Mononuclear cell (primary cell): ENCODE measurements at regions not wholly inside any gene's neighbourhood (a gene's known extent, or its start where the extent isn't known, plus 50 kb on each side); places are given as distances from the start of the nearest gene placed in this dataset.

Source experiments
- H3K27me3 ChIP-seq: 2 replicates; pipeline ENCODE4 v1.6.0; 2011; ENCODE audit warnings: low read length, control low read depth; ENCODE audit not compliant: insufficient read depth
- H3K4me1 ChIP-seq: 2 replicates; pipeline ENCODE4 v1.5.1; 2011; ENCODE audit warnings: mild to moderate bottlenecking, low read length, control low read depth; ENCODE audit not compliant: insufficient read depth
- H3K4me3 ChIP-seq: 2 replicates; pipeline ENCODE4 v1.5.1; 2011; ENCODE audit warnings: mild to moderate bottlenecking, low read length, moderate library complexity
- H3K9me3 ChIP-seq: 2 replicates; pipeline ENCODE4 v1.5.1; 2011; ENCODE audit warnings: low read depth, mild to moderate bottlenecking, control low read depth, low read length

GRCh38 chr15:39172380-39173281 lies 408.2 kb upstream of the THBS1 start:
- Histone ChIP-seq H3K4me1 (no peaks in the 10 kb centered on the region), H3K27me3 (peaks cover 5% of the 10 kb centered on the region), H3K9me3 (no peaks in the 10 kb centered on the region), H3K4me3 (no peak overlapping the region)

- Histone ChIP-seq H3K27me3 (peaks cover 5% of the 10 kb centered on the region), H3K4me1 (no peaks in the 10 kb centered on the region), H3K4me3 (no peak overlapping the region), H3K9me3 (no peaks in the 10 kb centered on the region)
Observed at GRCh38 chr15:39173426-39173825, 407.5 kb upstream of the THBS1 start.

GRCh38 chr15:39174332-39174731 lies 406.5 kb upstream of the THBS1 start:
- H3K27me3 ChIP-seq = no peaks in the 10 kb centered on the region
- H3K9me3 ChIP-seq = no peaks in the 10 kb centered on the region
- no peaks in the 10 kb centered on the region for H3K4me1 ChIP-seq
- no peak overlapping the region for H3K4me3 ChIP-seq

DNA sequence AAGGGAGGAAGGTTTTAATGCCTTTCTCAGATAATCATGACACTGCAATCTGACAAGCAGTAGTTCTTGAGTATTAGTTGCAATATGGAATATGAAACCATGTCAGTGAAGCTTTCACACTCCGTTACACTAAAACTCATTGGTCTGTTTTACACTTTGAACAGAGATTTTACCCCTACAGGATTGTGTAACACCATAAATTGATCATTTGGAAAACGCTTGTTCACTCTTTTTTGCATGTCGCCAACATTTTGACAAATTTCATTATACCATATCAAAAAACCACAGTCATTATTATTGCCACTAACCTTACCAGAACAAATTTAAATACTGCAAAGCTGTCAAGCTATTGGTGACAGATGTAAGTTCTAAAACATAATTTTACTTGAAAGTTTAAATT lies 404.8 kb upstream of the THBS1 start:
- no peaks in the 10 kb centered on the region for H3K9me3 ChIP-seq
- H3K4me1 ChIP-seq = no peaks in the 10 kb centered on the region
- no peak overlapping the region for H3K4me3 ChIP-seq
- no peaks in the 10 kb centered on the region for H3K27me3 ChIP-seq

DNA sequence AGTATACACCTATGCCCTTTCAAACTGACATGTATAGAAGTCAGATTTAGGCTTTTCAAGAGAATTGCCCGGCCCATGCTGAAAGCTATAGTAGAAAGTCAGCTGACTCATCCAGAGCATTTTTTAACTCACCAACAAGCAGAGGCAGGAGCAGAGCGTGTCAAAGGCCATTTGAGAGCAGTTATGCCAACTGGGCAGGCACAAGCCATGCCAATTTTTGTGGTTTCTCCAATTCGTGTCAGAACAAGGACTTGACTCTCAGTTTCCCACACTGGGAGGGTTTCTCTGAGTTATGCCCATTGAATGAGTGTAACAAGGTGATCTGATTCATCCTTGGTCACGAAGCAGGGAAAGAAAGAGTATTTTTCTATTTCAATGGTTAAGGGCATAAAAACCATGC lies 403.3 kb upstream of the THBS1 start:
- Histone ChIP-seq H3K4me1 (no peaks in the 10 kb centered on the region), H3K27me3 (no peaks in the 10 kb centered on the region), H3K4me3 (no peak overlapping the region)

DNA sequence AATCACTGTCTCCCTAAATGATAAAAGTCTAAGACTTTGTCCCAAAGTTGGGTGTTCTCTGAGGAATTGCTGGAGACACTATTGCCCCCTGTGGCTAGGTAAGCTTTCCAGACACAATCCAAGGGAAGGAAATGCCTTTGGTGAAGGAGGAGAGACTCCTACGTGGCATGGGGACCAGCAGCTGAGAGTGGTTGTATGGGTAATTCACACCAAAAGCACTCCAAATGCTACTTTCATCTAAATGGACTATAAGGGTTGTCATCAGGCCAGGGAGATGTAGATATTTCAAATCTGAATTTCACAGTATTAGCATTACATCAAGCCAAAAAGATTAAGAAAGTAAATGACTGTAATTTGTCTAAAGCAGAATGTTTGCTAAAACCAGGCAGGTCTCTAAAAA lies 400.8 kb upstream of the THBS1 start:
- no peaks in the 10 kb centered on the region for H3K27me3 ChIP-seq
- no peaks in the 10 kb centered on the region for H3K9me3 ChIP-seq
- H3K4me3 ChIP-seq = no peak overlapping the region

More for the DNA sequence above, 403.3 kb upstream of the THBS1 start:
- H3K9me3 ChIP-seq = no peaks in the 10 kb centered on the region

GRCh38 chr15:39180483-39180933 lies 400.4 kb upstream of the THBS1 start:
- no peaks in the 10 kb centered on the region for H3K4me1 ChIP-seq
- H3K4me3 ChIP-seq = no peak overlapping the region
- H3K9me3 ChIP-seq = no peaks in the 10 kb centered on the region
- H3K27me3 ChIP-seq = no peaks in the 10 kb centered on the region

More for the DNA sequence above, 400.8 kb upstream of the THBS1 start:
- no peaks in the 10 kb centered on the region for H3K4me1 ChIP-seq

DNA sequence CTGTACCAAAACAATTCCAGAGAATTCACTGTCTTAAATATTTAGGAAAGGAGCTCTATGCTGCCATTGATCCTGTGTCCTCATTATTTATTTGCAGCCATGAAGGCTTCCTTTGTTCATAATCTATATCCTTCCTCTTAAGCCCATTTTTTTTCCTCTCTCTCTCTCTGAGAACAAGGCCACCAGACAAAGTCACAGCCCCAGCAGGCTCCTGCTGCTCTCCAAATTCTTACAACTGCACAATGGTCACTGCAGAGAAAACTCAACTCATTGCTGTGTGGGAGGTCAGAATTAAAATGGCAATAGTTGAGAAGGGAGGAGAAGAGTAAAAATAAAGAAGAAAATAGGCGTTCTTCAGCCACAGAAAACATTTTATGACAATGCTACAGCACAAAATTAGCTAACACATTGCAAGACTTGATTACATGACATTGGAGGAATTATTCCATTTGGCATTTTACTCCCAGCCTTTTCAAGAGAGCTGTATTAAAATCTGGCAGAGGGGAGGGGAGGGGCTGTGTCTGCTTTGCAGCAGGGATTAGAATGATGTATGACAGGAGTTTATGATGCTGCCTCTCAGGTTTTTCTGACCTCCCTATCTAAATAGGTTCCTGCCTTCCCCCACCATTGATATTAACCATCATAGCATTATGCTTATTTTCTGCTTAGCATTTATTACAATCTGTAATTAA lies 399.7 kb upstream of the THBS1 start:
- H3K4me3 ChIP-seq = no peak overlapping the region
- H3K27me3 ChIP-seq = no peaks in the 10 kb centered on the region
- no peaks in the 10 kb centered on the region for H3K4me1 ChIP-seq
- H3K9me3 ChIP-seq = no peaks in the 10 kb centered on the region

- Histone ChIP-seq H3K4me3 (no peak overlapping the region), H3K4me1 (no peaks in the 10 kb centered on the region), H3K9me3 (no peaks in the 10 kb centered on the region), H3K27me3 (no peaks in the 10 kb centered on the region)
Observed at GRCh38 chr15:39181940-39182339, 398.9 kb upstream of the THBS1 start.

GRCh38 chr15:39183164-39183881 lies 397.6 kb upstream of the THBS1 start:
- H3K27me3 ChIP-seq = no peaks in the 10 kb centered on the region
- no peaks in the 10 kb centered on the region for H3K9me3 ChIP-seq
- H3K4me1 ChIP-seq = no peaks in the 10 kb centered on the region
- no peak overlapping the region for H3K4me3 ChIP-seq

GRCh38 chr15:39184701-39185390 lies 396.0 kb upstream of the THBS1 start:
- no peaks in the 10 kb centered on the region for H3K27me3 ChIP-seq
- H3K9me3 ChIP-seq = no peaks in the 10 kb centered on the region
- H3K4me1 ChIP-seq = no peaks in the 10 kb centered on the region
- H3K4me3 ChIP-seq = no peak overlapping the region

DNA sequence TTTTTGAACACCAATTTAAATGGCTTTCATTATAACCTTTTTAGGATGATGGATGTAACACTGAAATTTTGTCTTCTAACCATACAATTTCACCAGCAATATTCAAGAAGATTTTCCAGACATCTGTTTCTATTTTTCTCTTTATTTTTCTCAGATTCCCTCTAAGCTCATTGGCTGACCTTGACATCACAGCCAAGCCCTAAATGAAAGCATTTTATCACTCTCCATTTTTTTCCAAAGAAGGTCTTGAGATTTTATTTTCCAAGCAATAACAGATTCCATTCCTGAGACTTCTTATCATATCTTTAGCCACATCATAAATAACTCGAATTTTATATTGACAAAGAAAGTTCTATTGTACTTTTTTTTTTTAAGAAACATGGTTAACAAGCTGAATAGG lies 392.6 kb upstream of the THBS1 start:
- no peaks in the 10 kb centered on the region for H3K4me1 ChIP-seq
- H3K4me3 ChIP-seq = no peak overlapping the region
- H3K9me3 ChIP-seq = no peaks in the 10 kb centered on the region
- H3K27me3 ChIP-seq = no peaks in the 10 kb centered on the region

DNA sequence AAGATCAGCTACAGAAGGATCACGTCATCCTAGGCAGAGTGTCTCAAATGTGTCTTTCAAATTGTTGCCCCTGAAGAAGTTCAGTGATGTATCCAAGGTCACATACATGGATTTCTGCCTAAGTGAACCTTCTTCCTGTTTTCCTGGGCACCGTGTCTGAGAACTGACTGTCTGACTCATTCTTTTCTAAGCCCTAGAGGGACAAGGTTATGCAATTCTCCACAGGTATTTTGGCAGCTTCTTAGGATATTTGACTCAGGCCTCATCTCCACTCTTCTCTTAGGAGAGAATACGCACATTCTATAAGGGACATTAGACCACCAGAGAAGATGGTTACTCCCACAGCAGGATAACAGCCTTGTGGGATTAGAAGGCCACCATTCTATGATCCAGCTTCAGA lies 391.9 kb upstream of the THBS1 start:
- H3K27me3 ChIP-seq = no peaks in the 10 kb centered on the region
- no peaks in the 10 kb centered on the region for H3K4me1 ChIP-seq
- H3K4me3 ChIP-seq = no peak overlapping the region
- no peaks in the 10 kb centered on the region for H3K9me3 ChIP-seq

DNA sequence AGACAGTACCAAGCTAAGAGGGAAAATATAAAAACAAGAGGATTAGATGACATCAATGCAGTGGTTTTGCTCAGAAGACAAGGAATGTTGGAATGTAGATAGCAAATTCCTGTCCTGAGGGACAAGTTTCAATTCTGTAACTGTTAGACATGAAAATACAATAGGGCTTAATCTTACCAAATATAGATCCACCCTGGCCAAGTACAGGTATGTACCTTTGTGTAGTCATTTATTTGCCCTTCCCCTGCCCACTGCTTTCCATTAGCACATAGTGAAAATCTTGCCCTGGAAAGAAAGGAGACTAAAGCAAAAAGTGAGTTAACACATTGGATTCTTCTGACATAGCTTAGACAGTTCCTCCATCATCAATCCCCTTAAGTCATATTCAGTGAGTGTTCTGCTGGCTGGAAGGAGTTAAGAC lies 389.0 kb upstream of the THBS1 start:
- Histone ChIP-seq H3K27me3 (no peaks in the 10 kb centered on the region), H3K4me1 (no peaks in the 10 kb centered on the region), H3K9me3 (no peaks in the 10 kb centered on the region), H3K4me3 (no peak overlapping the region)

DNA sequence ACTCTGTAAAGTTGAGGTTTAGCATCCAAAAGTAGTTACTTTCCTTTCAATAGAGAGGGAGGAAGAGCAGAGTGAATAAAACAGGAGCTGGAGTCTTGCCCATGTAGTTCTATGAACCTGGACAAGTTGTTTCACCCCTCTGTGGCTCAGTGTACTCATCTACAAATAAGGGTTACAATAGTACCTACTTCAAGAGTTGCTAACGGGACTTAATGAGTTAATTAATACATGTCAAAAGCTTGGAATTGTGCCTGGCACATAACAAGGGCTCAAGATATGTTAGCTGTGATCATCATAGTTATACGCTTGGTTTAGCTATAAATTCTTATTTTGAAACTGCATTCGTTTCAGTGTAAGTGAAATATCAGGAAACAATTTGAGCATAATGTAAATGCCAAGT lies 388.5 kb upstream of the THBS1 start:
- no peak overlapping the region for H3K4me3 ChIP-seq
- no peaks in the 10 kb centered on the region for H3K27me3 ChIP-seq
- H3K9me3 ChIP-seq = no peaks in the 10 kb centered on the region
- no peaks in the 10 kb centered on the region for H3K4me1 ChIP-seq
